ENCODE measurements at regions not wholly inside any gene's neighbourhood (a gene's known extent, or its start where the extent isn't known, plus 50 kb on each side); places are given as distances from the start of the nearest gene placed in this dataset.
"Not testable (repeated sequence)": the region's sequence is repeated elsewhere in the genome, so short reads cannot be mapped to it uniquely, and the experiment has no call there.

DNA sequence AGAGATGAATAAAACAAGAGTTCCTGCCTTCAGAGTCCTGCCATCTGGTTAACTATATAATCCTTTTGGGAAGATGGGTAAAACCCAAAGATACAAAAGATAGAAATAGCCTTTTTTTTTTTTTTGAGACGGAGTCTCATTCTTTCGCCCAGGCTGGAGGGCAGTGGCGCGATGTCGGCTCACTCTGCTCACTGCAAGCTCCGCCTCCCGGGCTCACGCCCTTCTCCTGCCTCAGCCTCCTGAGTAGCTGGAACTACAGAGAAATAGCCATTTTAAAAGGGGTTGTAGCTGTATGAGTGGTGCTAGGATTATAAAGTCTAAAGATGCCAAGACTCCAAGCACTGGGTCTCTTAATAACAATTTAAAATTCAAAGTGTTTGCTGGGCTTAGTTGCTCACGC, 97.2 kb downstream of the KDR start:
- DNase-seq: no peak

DNA sequence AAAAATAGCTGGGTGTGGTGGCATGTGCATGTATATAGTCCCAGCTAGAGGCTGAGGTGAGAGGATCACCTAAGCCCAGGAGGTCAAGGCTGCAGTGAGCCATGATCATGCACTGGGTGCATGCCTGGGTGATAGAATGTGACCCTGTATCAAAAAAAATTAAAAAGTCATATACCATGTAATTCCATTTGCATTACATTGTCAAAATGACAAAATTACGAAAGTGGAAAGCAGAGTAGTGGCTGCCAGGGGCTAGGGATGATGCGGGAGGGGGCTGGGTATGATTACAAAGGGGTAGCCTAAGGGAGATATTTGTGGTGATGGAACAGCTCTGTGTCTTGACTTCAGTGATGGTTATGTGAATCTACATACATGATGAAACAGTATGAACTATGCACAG, 97.8 kb downstream of the KDR start:
- DNase-seq: no peak

DNA sequence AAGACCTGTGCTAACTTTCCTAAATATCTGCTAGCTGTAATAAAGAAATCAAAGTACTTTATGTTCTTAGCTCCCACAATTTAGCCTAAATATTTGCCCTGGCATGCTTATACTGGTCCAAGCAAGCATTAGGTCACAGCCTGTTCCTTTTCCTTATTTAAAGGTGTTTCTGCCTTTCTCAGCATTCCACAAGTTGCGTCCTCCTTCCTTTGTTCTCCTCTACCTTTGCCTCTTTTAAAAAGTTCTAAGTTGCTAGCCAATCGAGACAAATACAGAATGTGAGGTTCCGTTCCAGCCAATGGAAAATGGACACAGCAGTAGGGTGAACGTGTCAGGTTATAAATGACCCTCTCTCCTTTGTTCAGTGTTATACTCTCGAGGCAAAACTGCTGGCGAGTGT, 99.9 kb downstream of the KDR start:
- not testable (repeated sequence) for DNase-seq

DNA sequence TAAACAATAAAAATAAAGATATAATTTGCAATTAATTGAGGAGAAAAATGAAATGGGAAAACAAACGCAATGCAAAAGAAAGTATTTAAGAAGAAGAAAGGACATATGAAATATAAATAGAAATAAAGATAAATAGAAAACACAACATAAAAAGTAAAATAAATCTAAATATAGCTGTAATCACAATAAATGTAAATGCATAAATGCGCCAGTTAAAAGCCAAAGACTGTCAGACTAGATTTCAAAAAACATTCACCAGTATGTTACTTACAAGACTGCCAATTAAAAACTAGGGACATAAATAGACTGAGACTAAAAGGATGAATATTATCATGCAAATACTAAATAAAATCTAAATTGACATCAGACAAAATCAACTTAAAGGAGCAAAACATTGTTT, 102.4 kb downstream of the KDR start:
- DNase-seq: no peak

DNA sequence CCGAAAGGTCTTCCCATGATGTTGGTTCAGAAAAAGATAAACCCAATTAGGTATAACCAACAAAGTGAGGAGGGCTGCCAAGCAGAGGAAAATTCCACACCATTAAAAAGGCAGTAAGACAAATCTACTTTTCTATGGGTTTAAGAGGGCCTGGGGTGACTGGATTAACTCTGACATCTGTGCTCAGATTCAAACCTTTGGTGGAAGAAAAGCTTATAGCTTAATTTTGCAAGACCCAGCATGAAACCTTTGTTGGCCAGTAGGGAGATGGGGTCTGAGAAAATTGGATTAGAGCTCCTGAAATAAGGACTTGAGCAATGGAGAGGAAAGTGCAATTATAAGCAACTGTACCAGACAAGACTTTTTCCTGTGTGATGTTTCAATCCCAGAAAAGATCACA, 104.2 kb downstream of the KDR start:
- no peak for DNase-seq

DNA sequence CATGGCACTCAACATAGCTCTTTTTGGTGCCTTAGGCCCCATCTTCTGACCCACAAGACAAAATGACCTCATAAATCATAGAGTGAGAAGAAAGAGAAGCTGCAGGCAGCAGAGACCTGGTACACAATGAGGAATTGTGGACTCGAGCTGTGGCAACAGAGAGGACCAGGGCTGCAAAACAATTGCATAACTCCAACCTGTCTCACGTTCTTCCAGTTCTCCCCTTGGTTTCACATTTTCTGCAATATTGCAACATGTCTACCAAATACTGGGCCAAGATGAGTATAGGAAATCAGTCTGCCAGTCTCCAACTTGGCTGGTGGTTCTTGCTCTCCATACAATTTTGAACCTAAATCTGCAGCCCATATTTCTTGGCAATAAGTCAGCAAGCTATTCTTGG, 105.3 kb downstream of the KDR start:
- no peak for DNase-seq

DNA sequence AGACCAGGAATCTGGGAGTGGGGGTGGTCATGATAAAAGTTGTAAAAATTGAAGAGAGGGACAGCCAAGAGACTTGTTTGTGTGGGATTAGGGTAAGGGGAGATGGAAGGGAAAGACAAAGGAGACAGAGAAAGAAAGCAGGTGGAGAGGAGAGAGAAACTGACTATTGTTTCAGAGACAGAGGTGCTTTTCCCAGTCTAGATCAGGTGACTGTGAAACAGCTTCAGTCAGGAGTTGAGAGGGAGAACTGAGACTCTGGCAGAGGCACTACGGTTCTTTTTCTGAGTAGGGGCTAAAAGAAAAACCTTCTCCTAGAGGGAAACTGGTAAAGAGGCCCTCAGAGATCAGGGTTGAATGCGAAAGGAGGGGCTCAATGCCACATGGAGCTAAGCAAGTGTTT, 106.4 kb downstream of the KDR start:
- no peak for DNase-seq

DNA sequence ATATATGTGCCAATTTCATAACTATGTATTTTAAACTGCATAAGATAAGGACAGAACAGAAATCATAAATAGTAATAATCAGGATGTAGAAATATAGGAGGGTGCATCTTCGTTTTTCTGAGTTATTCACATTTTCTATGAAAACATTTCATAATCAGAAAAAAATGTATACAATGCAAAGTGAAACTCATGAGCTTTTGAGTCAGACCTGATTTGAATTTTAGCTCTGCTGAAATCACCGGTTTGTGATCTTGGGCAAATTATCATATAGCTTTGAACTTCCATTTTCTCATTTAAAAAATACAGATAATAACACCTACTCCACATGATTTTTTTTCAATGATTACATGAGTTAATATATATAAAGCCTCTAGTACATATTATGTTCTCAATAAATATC, 106.9 kb downstream of the KDR start:
- DNase-seq: no peak

DNA sequence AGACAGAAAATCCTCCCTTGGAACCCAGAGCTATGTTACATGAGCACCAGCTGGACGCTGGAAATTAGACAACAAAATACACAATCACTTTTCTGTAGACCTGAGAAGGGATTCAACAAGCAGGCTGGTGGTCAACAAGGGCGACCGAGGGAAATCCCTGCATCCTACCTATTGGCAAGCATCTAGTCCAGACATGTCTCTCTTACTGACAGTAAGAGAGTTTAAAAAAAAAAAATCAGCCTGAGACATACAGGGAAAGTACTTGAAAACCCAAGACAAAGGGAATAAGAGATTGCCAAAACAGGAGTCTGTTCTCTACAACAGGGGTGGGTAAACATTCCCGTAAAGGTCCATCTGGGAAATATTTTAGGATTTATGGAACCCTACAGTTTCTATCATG, 108.0 kb downstream of the KDR start:
- no peak for DNase-seq

DNA sequence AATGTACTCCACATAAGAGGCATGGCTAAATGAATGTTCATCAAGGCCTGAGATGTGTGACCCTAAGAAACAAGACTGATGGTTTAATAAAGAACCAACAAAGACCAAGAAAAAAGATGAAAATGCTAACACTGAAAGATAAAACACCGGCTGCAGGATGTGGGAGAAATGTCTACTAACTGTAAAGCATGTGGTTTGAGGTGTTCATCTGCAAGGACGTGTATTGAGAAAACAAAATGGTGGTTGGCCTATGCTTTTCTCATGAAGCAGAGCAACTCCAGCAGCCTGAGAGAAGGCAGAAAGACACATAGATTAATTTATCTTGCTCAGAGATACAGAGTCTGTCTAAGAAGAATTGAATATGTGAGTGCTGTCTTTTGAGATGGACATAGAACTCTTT, 109.3 kb downstream of the KDR start:
- no peak for DNase-seq

DNA sequence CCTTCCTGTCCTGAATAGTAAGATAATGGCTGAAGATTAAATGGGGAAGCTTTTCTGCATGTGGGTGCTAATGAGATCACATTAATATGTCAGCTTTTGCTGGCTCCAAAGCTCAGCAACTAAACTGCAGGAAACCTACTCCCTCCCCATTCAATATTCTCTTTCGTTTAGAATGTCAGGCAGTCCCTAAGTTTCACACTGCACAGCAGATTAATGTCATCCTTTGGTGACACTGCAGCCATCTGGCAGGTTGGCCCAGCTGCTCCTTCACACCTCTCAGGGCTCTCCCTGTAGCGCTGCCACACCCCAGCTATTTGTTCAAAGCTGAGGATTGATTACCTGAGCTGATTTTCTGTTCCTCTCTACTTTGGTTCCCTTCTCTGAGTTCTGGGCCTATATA, 110.5 kb downstream of the KDR start:
- no peak for DNase-seq

DNA sequence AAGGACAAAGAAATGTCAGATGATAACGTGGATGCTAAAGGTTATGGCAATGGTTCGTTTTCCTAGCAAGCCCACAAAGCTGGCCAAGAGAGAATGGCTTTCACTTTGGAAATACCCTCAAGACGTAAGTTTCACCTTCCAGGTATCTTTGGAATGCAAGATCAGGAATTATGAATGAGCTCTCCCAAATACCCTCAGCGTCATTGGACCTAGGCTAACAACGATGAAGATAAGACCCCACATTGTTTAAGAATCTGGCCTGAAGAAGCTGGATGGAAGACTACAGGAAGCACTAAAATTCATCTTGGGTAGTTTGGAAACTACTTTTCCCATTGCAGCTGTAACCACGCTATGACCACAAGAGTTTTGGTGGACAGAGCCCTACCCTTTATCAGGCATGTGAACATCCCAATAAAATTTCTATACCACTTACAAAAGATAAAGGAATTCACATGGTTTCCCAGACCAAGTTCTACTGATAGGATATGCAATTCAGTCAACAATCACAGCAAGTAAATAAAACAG, 111.9 kb downstream of the KDR start:
- no peak for DNase-seq

DNA sequence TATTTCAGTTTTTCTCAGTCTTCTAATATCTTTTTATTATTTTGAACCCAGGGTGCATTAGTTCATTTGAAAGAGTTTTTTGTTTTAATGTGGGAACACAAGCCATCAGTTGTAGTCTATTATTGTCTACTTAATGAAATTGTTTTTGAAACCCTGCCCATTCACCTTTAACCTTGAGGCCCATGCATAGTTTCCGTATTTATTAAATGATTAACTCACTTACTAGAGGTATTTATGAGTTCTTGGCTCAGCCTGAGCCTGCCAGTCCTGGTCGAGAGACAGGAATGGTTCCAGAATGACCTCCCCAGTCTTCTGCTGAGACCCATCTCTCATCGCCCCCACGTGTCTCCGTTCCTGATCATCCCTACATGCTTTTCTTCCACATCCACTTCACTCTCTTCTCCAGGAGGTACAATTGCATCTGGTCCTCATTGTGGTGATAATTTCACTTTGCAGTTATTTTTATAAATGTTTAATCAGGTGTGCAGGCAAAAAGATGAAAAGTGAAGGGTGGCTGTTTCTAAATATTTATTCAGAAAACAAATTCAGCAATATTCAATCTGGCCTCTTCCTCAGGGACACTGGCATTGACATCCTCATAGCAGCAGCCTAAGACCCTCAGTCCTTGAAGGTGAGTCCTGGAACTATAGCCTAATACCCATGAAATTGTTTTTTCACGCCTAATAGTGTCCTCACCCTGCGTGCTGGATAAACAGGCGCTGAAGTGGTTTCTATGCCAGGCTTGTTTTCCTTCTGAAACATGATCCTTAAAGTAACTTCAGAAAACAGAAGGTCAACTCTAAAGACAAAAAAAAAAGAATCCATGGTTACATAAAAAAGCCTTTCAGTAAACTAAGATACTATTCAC, 112.8 kb downstream of the KDR start:
- no peak for DNase-seq

DNA sequence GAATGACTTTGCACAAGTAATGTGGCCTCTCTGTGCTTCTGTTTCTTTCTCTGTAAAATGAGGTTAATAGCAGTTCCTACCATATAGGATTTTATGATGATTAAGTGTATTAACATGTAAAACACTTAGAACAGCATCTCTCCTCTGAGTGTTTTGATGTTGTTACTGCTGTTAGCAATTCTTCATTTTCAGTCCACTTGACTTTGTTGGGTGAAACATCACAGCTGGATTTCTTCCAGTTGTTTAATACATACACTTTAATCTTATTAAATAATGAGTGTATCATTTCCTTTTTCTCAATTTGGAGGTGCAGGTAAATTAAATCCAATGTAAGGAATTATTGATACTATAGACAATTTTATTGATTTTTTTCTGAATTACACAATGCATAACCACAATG, 113.6 kb downstream of the KDR start:
- DNase-seq: no peak

DNA sequence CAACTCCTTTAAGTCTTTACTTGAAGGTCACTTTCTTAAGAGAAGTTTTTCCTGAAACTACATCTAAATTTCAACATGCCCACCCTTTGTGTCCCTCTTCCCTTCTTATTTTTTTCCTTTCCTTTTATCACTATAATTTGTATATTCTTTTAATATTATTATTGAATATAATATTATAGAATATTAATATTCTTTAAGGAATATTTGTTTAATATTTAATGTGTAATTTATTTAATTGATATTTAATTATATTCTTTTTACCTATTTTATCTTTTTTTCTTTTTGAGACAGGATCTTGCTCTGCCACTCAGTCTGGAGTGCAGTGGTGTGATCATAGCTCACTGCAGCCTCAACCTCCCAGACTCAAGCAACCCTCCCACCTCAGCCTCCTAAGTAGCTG, 114.8 kb downstream of the KDR start:
- no peak for DNase-seq

DNA sequence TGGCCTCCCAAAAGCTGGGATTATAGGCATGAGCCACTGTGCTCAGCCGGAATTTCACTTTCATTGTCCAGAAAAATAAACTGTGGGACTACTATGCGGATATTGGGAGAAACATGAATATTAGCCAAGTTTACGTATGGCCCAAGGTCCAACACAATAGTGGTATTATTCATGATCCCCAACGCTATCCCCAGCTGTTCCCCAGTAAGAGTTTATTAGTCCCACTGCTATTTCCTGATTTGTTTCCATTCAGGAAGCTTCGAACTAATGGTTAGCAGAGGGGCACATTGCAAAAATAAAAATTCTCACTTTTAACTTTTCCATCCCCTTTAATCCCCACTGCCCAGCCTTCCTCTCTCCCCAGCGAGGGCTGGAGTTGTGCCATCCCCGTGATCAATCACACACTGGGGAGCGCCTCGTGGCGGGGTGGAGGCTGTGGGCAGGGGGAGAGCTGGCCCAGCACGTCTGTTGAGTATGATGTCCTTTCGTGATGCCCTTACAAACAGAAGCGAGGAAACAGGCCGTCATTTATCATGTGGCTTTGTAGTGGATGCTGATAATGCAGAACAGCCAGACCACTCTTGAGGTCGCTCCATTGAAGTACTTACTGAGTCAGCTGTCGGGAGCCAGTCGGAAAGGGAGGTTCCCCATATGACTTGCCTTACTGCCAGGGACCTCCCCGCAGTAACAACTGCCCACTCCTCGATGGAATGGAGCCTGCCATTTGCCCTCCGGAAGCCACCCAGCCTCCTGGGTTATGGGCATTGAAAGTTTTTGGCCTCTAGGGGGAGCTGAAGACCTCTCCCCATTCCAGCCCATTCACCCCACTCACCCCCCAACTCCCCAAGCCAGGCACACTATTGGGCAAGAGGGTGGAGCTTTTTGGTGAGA, 117.0 kb downstream of the KDR start:
- DNase-seq: no peak

DNA sequence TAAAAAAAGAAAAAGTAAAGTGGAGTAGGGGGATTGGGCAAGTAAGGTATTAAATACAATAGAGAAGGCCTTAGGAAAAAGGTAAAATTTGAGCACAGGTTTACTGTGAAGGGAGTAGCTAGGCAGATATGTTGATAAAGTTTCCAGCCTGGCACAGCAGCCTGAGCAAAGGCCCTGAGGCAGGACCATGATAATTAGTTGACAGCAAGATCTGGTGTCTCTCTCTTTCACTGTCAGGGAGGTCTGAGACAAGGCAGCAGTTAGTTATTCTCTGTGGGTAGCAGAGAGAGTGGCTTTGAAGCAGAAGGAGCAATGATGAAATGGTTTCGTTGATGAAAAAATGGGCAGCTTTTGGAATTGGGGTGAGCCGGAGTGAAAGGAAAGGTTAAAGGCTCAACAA, 119.5 kb downstream of the KDR start:
- DNase-seq: no peak

DNA sequence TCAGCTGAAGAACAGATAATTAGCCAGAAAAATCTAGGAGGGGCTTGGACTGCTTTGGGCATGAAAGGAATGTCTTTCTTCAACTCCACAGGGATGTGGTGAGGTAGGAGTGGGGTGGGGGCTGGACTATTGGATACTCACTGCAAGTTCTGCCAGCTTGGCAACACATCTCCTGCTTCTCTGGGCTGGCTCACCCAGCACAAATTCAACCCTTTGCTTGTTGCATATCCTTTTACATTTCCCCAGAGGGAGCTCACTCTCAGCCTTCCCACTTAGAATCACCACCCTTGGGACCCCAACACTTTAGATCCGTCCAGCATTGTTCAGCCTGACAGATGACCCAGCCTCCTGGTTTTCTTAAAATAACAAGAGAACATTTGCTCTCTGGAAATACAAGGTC, 120.6 kb downstream of the KDR start:
- DNase-seq: no peak

DNA sequence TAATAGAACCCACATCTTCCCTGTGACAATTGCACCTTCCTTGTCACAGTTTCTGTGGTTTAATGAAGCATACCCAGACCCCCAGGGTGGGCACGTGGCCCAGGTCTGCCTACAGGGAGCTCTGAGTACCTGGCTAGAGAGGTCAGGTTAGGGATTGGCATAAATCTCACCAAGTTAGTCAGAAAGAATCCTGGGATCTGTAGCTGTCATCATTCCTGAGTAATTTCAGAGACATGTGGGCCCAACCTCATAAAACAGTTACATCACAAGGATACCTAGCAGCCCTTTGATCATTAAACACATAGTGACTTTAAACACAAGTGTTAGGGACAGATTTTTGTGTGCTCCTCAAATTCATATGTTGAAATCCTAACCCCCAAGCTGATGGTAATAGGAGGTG, 123.0 kb downstream of the KDR start:
- DNase-seq: no peak

DNA sequence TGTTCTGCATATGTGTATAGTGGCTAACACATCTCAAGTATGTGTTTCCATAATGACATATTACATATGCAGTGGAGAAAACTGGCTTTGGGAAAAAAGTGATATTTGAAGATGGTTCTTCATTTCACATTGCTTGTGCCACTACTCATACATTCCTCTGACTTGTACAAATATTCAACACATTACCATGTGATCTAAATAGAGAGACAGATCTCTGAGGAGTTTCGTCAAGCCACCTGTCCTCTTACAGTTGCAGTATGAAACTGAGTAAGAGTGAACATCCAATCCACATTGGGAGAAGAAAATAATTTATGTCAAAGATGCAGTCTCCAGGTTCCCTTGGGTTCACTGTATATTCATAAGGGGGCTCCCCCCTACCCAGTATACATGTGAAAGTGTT, 123.9 kb downstream of the KDR start:
- DNase-seq: no peak

DNA sequence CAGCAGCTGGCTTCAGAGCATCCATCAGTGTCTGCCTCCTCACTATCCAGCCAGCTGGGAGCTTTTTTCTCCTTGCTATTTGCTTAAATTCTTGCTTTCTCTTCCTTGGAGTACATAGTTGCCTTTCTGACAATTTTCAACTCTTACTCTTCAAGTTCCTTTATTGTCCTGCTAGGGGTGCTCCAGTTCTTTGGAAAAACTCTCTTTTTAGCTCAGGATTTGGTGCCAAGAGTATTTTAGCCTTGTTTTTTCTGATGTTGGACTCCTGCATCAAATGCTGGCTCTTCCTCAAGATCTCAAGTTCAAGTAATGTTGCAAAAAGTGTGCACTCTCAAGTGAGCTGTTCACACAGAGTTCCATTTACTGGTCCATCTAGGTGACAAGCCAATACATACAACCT, 126.4 kb downstream of the KDR start:
- no peak for DNase-seq

DNA sequence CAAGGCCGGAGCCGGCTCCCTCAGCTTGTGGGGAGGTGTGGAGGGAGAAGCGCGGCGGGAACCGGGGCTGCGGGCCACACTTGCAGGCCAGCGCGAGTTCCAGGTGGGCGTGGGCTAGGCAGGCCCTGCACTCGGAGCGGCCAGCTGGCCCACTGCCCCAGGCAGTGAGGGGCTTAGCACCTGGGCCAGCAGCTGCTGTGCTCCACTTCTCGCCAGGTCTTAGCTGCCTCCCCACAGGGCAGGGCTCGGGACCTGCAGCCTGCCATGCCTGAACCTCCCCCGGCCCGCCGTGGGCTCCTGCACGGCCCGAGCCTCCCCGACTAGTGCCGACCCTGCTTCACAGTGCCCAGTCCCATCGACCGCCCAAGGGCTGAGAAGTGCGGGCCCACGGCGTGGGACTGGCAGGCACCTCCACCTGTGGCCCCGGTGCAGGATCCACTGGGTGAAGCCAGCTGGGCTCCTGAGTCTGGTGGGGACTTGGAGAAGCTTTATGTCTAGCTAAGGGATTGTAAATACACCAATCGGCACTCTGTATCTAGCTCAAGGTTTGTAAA, 131.8 kb downstream of the KDR start:
- not testable (repeated sequence) for DNase-seq

DNA sequence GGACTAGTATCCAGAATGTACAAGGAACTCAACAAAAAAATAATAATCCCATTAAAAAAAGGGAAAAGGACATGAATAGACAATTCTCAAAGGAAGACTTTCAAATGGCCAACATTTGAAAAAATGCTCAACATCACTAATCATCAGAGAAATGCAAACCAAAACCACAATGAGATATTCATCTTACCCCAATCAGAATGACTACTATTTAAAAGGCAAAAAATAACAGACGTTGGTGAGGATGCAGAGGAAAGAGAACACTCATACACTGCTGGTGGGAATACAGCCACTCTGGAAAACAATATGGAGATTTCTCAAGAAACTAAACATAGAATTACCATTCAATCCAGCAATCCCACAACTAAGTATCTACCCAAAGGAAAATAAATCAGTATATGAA, 133.1 kb downstream of the KDR start:
- DNase-seq: no peak

Measured in right kidney (tissue), 1 donor.